Lower lobe of right lung (tissue), 2 donors: ENCODE measurements at regions not wholly inside any gene's neighbourhood (a gene's known extent, or its start where the extent isn't known, plus 50 kb on each side); places are given as distances from the start of the nearest gene placed in this dataset.

ENCODE experiments used
- ATAC-seq, 2 donors: fragments of 200-7000 bp; cut with Tn5 transposase; one replicate each; pipeline ENCODE4 v1.9.1; 2020 to 2022; ENCODE audit warnings: mild to moderate bottlenecking in 2 of 2, moderate library complexity in 2 of 2
- DNase-seq: peaks from one replicate; pipeline ENCODE4 v3.0.0-alpha.2; 2020
- H3K27ac ChIP-seq: fragments of 200-600 bp; one replicate; pipeline ENCODE4 v1.8.0; 2022
- H3K27me3 ChIP-seq: fragments of 200-600 bp; one replicate; pipeline ENCODE4 v1.8.0; 2022; ENCODE audit warnings: low read depth
- H3K36me3 ChIP-seq: fragments of 200-600 bp; one replicate; pipeline ENCODE4 v1.8.0; 2022; ENCODE audit warnings: mild to moderate bottlenecking
- H3K4me1 ChIP-seq: fragments of 200-600 bp; one replicate; pipeline ENCODE4 v1.8.0; 2022
- H3K4me3 ChIP-seq: fragments of 200-600 bp; one replicate; pipeline ENCODE4 v1.8.0; 2022; ENCODE audit warnings: mild to moderate bottlenecking
- H3K9me3 ChIP-seq: fragments of 200-600 bp; one replicate; pipeline ENCODE4 v1.8.0; 2022
- CTCF ChIP-seq: fragments of 200-600 bp; IDR thresholded peaks from one replicate; pipeline ENCODE4 v1.8.0; 2022; ENCODE audit warnings: antibody characterized with exemption, mild to moderate bottlenecking
- intact Hi-C: fragments of 100-400 bp; cut with DNase I; formaldehyde crosslinking; loops from one replicate; pipeline ENCODE4 v1.11.0; 2022
- donor health status: DM: no; HTN: yes; CAD: no; lungs with severe emphysema.

GRCh38 chr2:41488888-41489287, 558.9 kb upstream of the PKDCC start:
- intact Hi-C loops, result no loop called here
- ATAC-seq, result no peak

GRCh38 chr2:41489638-41490037, 558.2 kb upstream of the PKDCC start:
- Histone ChIP-seq H3K4me3 (no peak overlapping the region), H3K36me3 (no peaks in the 10 kb centered on the region), H3K9me3 (peaks cover 12% of the 10 kb centered on the region), H3K27ac (no peak overlapping the region), H3K27me3 (no peaks in the 10 kb centered on the region), H3K4me1 (no peaks in the 10 kb centered on the region)
- TF ChIP-seq CTCF, result no peak
- DNase-seq, result no peak
- no peak for ATAC-seq
- intact Hi-C loops, result no loop called here

More at GRCh38 chr2:41488888-41489287, 558.9 kb upstream of the PKDCC start:
- H3K27ac ChIP-seq, result no peak overlapping the region
- DNase-seq, result no peak
- H3K36me3 ChIP-seq, result no peaks in the 10 kb centered on the region
- no peak for TF ChIP-seq CTCF
- no peak overlapping the region for H3K4me3 ChIP-seq
- no peaks in the 10 kb centered on the region for H3K27me3 ChIP-seq
- H3K4me1 ChIP-seq, result no peaks in the 10 kb centered on the region
- H3K9me3 ChIP-seq, result peaks cover 5% of the 10 kb centered on the region

GRCh38 chr2:41495050-41495449, 552.8 kb upstream of the PKDCC start:
- DNase-seq, result no peak
- Histone ChIP-seq H3K27me3 (no peaks in the 10 kb centered on the region), H3K36me3 (no peaks in the 10 kb centered on the region), H3K9me3 (peaks cover 40% of the 10 kb centered on the region), H3K27ac (no peak overlapping the region), H3K4me1 (no peaks in the 10 kb centered on the region), H3K4me3 (no peak overlapping the region)
- intact Hi-C loops, result no loop called here
- no peak for TF ChIP-seq CTCF
- ATAC-seq, result no peak

GRCh38 chr2:41496908-41497307, 550.9 kb upstream of the PKDCC start:
- H3K9me3 ChIP-seq, result peaks cover 40% of the 10 kb centered on the region
- H3K4me3 ChIP-seq, result no peak overlapping the region
- no peak for DNase-seq
- no peaks in the 10 kb centered on the region for H3K4me1 ChIP-seq
- H3K36me3 ChIP-seq, result no peaks in the 10 kb centered on the region
- TF ChIP-seq CTCF, result no peak
- no peak for ATAC-seq
- intact Hi-C loops, result no loop called here
- H3K27me3 ChIP-seq, result no peaks in the 10 kb centered on the region
- no peak overlapping the region for H3K27ac ChIP-seq

- ATAC-seq, result no peak
These were observed 549.0 kb upstream of the PKDCC start for GRCh38 chr2:41498781-41499180.

More at GRCh38 chr2:41498781-41499180, 549.0 kb upstream of the PKDCC start:
- Histone ChIP-seq H3K9me3 (peaks cover 37% of the 10 kb centered on the region), H3K36me3 (no peaks in the 10 kb centered on the region), H3K4me3 (no peak overlapping the region), H3K27ac (no peak overlapping the region), H3K27me3 (no peaks in the 10 kb centered on the region), H3K4me1 (no peaks in the 10 kb centered on the region)
- TF ChIP-seq CTCF, result no peak
- DNase-seq, result no peak
- intact Hi-C loops, result no loop called here
